22Rv1 (cell line): ENCODE measurements at regions not wholly inside any gene's neighbourhood (a gene's known extent, or its start where the extent isn't known, plus 50 kb on each side); places are given as distances from the start of the nearest gene placed in this dataset.

Source experiments
- H3K27ac ChIP-seq: fragments of 450-650 bp; 2 replicates; pipeline ENCODE4 v1.5.1; 2017
- CTCF ChIP-seq: fragments of 450-650 bp; IDR thresholded peaks from 2 replicates; pipeline ENCODE4 v1.5.1; 2017; ENCODE audit warnings: mild to moderate bottlenecking
- ZFX ChIP-seq: fragments of 450-650 bp; IDR thresholded peaks from 2 replicates; pipeline ENCODE4 v1.6.1; 2017; ENCODE audit warnings: antibody characterized with exemption, borderline replicate concordance

- TF ChIP-seq CTCF (no peak), ZFX (no peak)
- H3K27ac ChIP-seq: no peak overlapping the region
Measured at GRCh38 chr5:61866930-61867329, 439.1 kb upstream of the KIF2A start.

- H3K27ac ChIP-seq: no peak overlapping the region
- TF ChIP-seq ZFX: no peak
- TF ChIP-seq CTCF: no peak
Measured at GRCh38 chr5:61869333-61869732, 436.7 kb upstream of the KIF2A start.

GRCh38 chr5:61878471-61878870 is 427.5 kb upstream of the KIF2A start:
- no peak for TF ChIP-seq CTCF
- no peak for TF ChIP-seq ZFX
- H3K27ac ChIP-seq: no peak overlapping the region

GRCh38 chr5:61881821-61882487 is 424.1 kb upstream of the KIF2A start:
- H3K27ac ChIP-seq: no peak overlapping the region
- TF ChIP-seq CTCF (no peak), ZFX (no peak)

- TF ChIP-seq CTCF (no peak), ZFX (no peak)
- no peak overlapping the region for H3K27ac ChIP-seq
Measured at GRCh38 chr5:61882901-61883500, 423.0 kb upstream of the KIF2A start.

GRCh38 chr5:61884252-61884855 is 421.7 kb upstream of the KIF2A start:
- no peak for TF ChIP-seq CTCF
- TF ChIP-seq ZFX: no peak
- H3K27ac ChIP-seq: no peak overlapping the region

- H3K27ac ChIP-seq: no peak overlapping the region
- no peak for TF ChIP-seq CTCF
- no peak for TF ChIP-seq ZFX
Measured at GRCh38 chr5:61886214-61886613, 419.8 kb upstream of the KIF2A start.
